Fibroblast of skin of right quadriceps (primary cell): ENCODE measurements at regions not wholly inside any gene's neighbourhood (a gene's known extent, or its start where the extent isn't known, plus 50 kb on each side); places are given as distances from the start of the nearest gene placed in this dataset.

ENCODE experiments used
- DNase-seq: peaks from one replicate; pipeline ENCODE4 v3.0.0-alpha.2; 2013

- no peak for DNase-seq
Observed at GRCh38 chr3:124586126-124587052, 143.9 kb upstream of the UMPS start.

GRCh38 chr3:124587053-124587408, 143.2 kb upstream of the UMPS start:
- DNase-seq: peak; percentile 28

- DNase-seq: no peak
Observed at GRCh38 chr3:124588036-124588435, 142.2 kb upstream of the UMPS start.

GRCh38 chr3:124588794-124589193, 141.5 kb upstream of the UMPS start:
- DNase-seq: no peak

- no peak for DNase-seq
Observed at GRCh38 chr3:124591699-124592098, 138.6 kb upstream of the UMPS start.

- no peak for DNase-seq
Observed at GRCh38 chr3:124592658-124593441, 137.4 kb upstream of the UMPS start.

GRCh38 chr3:124593442-124593829, 136.8 kb upstream of the UMPS start:
- DNase-seq: no peak

GRCh38 chr3:124594581-124594980, 135.7 kb upstream of the UMPS start:
- DNase-seq: no peak

- no peak for DNase-seq
Observed at GRCh38 chr3:124597273-124597672, 133.0 kb upstream of the UMPS start.

GRCh38 chr3:124597979-124598378, 132.3 kb upstream of the UMPS start:
- DNase-seq: no peak

- no peak for DNase-seq
Observed at GRCh38 chr3:124599147-124599765, 131.0 kb upstream of the UMPS start.

- peak; percentile 46 for DNase-seq
Observed at GRCh38 chr3:124599779-124600693, 130.2 kb upstream of the UMPS start.

GRCh38 chr3:124600765-124601164, 129.5 kb upstream of the UMPS start:
- no peak for DNase-seq

- no peak for DNase-seq
Observed at GRCh38 chr3:124601190-124601589, 129.1 kb upstream of the UMPS start.

GRCh38 chr3:124602980-124603627, 127.1 kb upstream of the UMPS start:
- no peak for DNase-seq

GRCh38 chr3:124605781-124606579, 124.3 kb upstream of the UMPS start:
- DNase-seq: no peak

GRCh38 chr3:124607163-124607562, 123.1 kb upstream of the UMPS start:
- peak; percentile 82 for DNase-seq

GRCh38 chr3:124609402-124609801, 120.8 kb upstream of the UMPS start:
- no peak for DNase-seq

GRCh38 chr3:124610130-124610529, 120.1 kb upstream of the UMPS start:
- no peak for DNase-seq

GRCh38 chr3:124611520-124611919, 118.7 kb upstream of the UMPS start:
- no peak for DNase-seq

GRCh38 chr3:124615896-124616543, 114.2 kb upstream of the UMPS start:
- DNase-seq: no peak
